ENCODE measurements at regions not wholly inside any gene's neighbourhood (a gene's known extent, or its start where the extent isn't known, plus 50 kb on each side); places are given as distances from the start of the nearest gene placed in this dataset.

DNA sequence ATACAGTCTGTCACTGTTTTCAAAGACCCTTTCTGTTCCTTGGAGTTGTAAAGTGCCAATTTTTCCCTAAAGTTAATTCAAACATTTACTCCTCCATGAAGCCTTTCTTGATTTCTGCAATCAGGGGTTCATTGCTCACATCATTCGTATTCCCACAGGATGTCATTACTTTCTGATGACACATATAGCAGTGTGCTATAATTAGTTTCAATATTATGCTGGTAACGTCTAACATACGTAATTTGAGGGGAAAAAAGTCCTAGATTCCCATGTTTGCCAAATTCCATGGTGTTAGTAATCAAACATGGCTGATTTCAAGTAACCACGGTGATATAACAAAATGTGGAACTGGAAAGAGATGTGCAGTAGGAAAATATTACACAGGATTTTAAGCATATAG lies 468.2 kb upstream of the MEF2C start:
- TF ChIP-seq CTCF (conservative IDR thresholded peaks at IDR 0.05; ENCODE audit: low read depth, low read length) (no peak), EZH2 (IDR thresholded peaks at IDR 0.05; ENCODE audit: low read length, unreplicated experiment) (no peak)

Measured in PC-3 (cell line).